Heart left ventricle (tissue), 16 donors: ENCODE measurements at regions not wholly inside any gene's neighbourhood (a gene's known extent, or its start where the extent isn't known, plus 50 kb on each side); places are given as distances from the start of the nearest gene placed in this dataset.
A peak's percentile ranks its signal among the peaks of the same experiment; 100 is the strongest.

Experiments
- ATAC-seq, 4 donors: fragments of 200-7000 bp; cut with Tn5 transposase; one replicate each; pipeline ENCODE4 v1.9.1; 2020 to 2022; ENCODE audit warnings: moderate library complexity in 4 of 4, mild to moderate bottlenecking in 3 of 4, moderate number of reproducible peaks in 1 of 4
- DNase-seq, 5 donors: peaks; one replicate each; pipeline ENCODE4 v3.0.0-alpha.2; 2020
- H3K27ac ChIP-seq, 12 donors: fragments of 200-600 bp; sonication (generic) in 4 of 12; one replicate each; pipeline versions ENCODE4 v1.5.0 to v1.8.0; 2016 to 2022; ENCODE audit warnings: mild to moderate bottlenecking in 2 of 12
- H3K27me3 ChIP-seq, 9 donors: fragments of 200-600 bp; sonication (generic) in 2 of 9; one replicate each; pipeline versions ENCODE4 v1.5.1 to v1.8.0; 2016 to 2022; ENCODE audit warnings: mild to moderate bottlenecking in 3 of 9
- H3K36me3 ChIP-seq, 9 donors: fragments of 200-600 bp; sonication (generic) in 2 of 9; one replicate each; pipeline versions ENCODE4 v1.5.0 to v1.8.0; 2018 to 2022; ENCODE audit warnings: mild to moderate bottlenecking in 2 of 9
- H3K4me1 ChIP-seq, 12 donors: fragments of 200-600 bp; sonication (generic) in 4 of 12; one replicate each; pipeline versions ENCODE4 v1.5.0 to v1.8.0; 2016 to 2022; ENCODE audit warnings: mild to moderate bottlenecking in 3 of 12
- H3K4me3 ChIP-seq, 12 donors: fragments of 200-600 bp; sonication (generic) in 4 of 12; one replicate each; pipeline versions ENCODE4 v1.5.0 to v1.8.0; 2017 to 2022; ENCODE audit warnings: mild to moderate bottlenecking in 9 of 12, moderate library complexity in 4 of 12
- H3K9me3 ChIP-seq, 12 donors: fragments of 200-600 bp; sonication (generic) in 4 of 12; one replicate each; pipeline versions ENCODE4 v1.5.0 to v1.8.0; 2016 to 2022; ENCODE audit warnings: mild to moderate bottlenecking in 1 of 12
- POLR2A ChIP-seq, 2 donors: fragments of 450-650 bp; IDR thresholded peaks; one replicate each; pipeline ENCODE4 v1.6.1; 2017; ENCODE audit warnings: antibody characterized with exemption in 2 of 2, mild to moderate bottlenecking in 2 of 2, moderate library complexity in 2 of 2
- WGBS, 4 donors: extraction: QIAGEN DNeasy Blood & Tissue Kit in 2 of 4; methylation state at CpG; one replicate each; pipeline versions ENCODE4 v1.1.5 to v1.1.7; 2013 to 2018; 5-methylcytosine and 5-hydroxymethylcytosine counted together
- intact Hi-C, 10 donors: fragments of 100-400 bp; cut with DNase I; formaldehyde crosslinking; loops; one replicate each; pipeline versions ENCODE4 v1.11.1 to v1.14.2; 2022
- TF ChIP-seq, protein P1 (sequence below), 12 donors: fragments of 200-600 bp; sonication (generic) in 4 of 12; IDR thresholded peaks; one replicate each; pipeline versions ENCODE4 v1.5.0 to v1.8.0; 2018 to 2022; ENCODE audit warnings: antibody characterized with exemption in 12 of 12, mild to moderate bottlenecking in 5 of 12
- donor health status: ischemic (EF 13 %, LVEDD 7.1; RV severe dilation, severe dysfunction).
- donor health status: healthy with polysubstance abuse.
- donor health status: DM: no; HTN: yes; CAD: no.
- donor health status: DM: no; HTN: no; CAD: no.
- donor health status: ischemic (EF 25% LVEDD 6.9; RV normal size, moderate dysfunction).
- donor health status: ischemic (EF 25% LVEDD 5.7; RV mildly dilated, moderate dysfunction).
- donor health status: healthy.
- donor health status: DM: yes; HTN: yes; CAD: no.
- donor health status: ischemic (EF 35%, LVEDD 5.7; RV mildly dilated, moderate dysfunction).
- donor health status: nonischemic (EF 11% LVEDD 7.7; RV severe dilation, severe dysfunction).
- donor health status: DM: yes; HTN: yes; CAD: no.
- donor health status: PGD.
- donor health status: ischemic (EF 29% LVEDD 5.4; RV normal size, mild dysfunction).
- donor health status: nonischemic (EF 23%, LVEDD 6.1; RV moderate dilation, normal function).

DNA sequence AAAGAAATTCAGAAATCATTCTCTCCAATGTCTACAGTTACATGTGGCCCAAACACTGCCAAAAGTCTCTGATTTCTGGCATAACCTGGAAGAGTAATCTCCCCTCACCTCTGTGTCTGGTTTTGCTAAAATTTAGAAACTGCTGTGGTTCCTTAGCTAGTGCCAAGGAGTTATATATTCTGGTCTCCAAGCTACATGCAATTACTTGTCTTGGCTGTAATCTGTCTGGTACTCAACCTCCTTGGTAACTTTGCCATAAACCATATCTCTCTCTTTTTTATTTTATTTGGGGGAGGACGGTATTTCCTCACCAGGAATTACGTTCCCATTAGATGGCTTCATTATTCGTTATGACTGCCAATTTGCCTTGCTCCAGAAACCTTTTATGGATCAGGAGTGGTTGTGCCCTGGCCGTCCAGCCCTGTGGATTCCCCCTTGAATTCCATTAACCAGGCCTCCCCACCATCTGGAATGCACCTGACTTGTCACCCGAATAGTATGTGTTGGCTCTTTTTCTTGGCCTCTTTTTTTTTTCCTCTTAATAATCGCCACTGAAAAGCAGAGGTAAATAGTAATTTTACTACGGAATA lies 400.0 kb downstream of the CD83 start:
- ATAC-seq (peak in 1 of 4 donors; percentile 33), DNase-seq (no peak)
- no peak overlapping the region for H3K27ac ChIP-seq
- no peaks in the 10 kb centered on the region for H3K36me3 ChIP-seq
- H3K27me3 ChIP-seq: no peaks in the 10 kb centered on the region
- 82 to 85% (median 83%) methylated on average over 7 of the region's 7 CpGs for WGBS, 4 donors
- no peaks in the 10 kb centered on the region for H3K9me3 ChIP-seq
- intact Hi-C loops: no loop called here
- H3K4me3 ChIP-seq: peak overlapping the region in 1 of 12 donors; percentile 11
- peaks cover 0 to 12% (median 0%) of the 10 kb centered on the region in 12 donors for H3K4me1 ChIP-seq
- no peak for TF ChIP-seq POLR2A (IDR thresholded peaks at IDR 0.05)
- TF ChIP-seq, protein P1, sequence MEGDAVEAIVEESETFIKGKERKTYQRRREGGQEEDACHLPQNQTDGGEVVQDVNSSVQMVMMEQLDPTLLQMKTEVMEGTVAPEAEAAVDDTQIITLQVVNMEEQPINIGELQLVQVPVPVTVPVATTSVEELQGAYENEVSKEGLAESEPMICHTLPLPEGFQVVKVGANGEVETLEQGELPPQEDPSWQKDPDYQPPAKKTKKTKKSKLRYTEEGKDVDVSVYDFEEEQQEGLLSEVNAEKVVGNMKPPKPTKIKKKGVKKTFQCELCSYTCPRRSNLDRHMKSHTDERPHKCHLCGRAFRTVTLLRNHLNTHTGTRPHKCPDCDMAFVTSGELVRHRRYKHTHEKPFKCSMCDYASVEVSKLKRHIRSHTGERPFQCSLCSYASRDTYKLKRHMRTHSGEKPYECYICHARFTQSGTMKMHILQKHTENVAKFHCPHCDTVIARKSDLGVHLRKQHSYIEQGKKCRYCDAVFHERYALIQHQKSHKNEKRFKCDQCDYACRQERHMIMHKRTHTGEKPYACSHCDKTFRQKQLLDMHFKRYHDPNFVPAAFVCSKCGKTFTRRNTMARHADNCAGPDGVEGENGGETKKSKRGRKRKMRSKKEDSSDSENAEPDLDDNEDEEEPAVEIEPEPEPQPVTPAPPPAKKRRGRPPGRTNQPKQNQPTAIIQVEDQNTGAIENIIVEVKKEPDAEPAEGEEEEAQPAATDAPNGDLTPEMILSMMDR (IDR thresholded peaks at IDR 0.05): no peak

DNA sequence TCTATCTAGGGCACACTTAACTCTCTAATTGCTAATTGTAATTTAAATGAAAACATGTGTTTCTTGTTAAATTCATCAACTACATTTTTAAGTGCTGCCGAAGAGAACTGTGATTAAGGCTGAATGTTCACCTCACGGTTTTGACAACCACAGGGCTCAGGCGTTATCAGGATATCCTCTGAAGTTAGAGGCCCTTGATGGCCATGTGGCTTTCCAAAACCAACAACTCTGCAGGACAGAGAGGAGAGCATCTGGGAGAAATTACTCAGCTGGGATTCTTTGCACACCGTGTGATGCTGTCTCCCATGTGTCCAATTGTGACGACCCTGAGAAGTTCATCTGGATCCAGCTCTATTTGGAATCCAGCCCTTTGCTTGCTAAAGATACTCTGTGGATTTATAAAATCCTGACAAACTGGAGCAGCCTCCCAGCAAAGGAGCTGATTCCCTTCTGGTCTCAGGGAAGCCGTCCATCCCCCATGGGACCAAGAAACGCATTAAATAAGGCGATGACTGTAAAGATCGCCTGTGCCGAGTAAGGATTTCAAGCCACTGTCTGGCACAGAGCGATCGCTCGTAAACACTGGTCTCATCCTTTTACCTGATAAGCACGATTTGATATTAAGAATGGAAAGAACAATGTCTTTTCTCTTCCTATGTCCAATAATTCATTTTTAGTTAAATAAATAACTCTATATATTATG lies 401.1 kb downstream of the CD83 start:
- no peaks in the 10 kb centered on the region for H3K36me3 ChIP-seq
- intact Hi-C loops: no loop called here
- H3K4me3 ChIP-seq: no peak overlapping the region
- 51 to 62% (median 59%) methylated on average over 14 of the region's 14 CpGs for WGBS, 4 donors
- ATAC-seq (peak in 3 of 4 donors; percentile 50 to 74 (median 53)), DNase-seq (peak in 3 of 5 donors; percentile 19 to 43 (median 25))
- TF ChIP-seq POLR2A (IDR thresholded peaks at IDR 0.05): no peak
- TF ChIP-seq, protein P1 (IDR thresholded peaks at IDR 0.05): no peak
- H3K27me3 ChIP-seq: no peaks in the 10 kb centered on the region
- no peak overlapping the region for H3K27ac ChIP-seq
- H3K9me3 ChIP-seq: no peaks in the 10 kb centered on the region
- H3K4me1 ChIP-seq: peaks cover 0 to 12% (median 0%) of the 10 kb centered on the region in 12 donors

DNA sequence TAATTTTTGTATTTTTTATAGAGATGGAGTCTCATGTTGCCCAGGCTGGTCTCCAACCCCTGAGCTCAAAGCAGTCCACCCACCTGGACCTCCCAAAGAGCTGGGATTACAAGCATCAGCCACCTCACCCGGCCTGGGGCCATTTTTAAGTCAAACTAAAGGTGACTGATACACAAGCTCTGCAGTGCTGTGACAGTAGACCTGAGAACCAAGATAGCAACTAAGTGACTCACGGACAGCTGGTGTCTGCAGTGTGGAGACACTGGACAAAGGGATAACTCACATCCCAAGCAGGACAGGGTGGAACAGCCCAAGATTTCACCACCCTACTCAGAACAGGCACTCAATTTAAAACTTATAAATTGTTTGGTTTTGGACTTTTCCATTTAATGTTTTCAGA lies 402.5 kb downstream of the CD83 start:
- Histone ChIP-seq H3K36me3 (no peaks in the 10 kb centered on the region), H3K27ac (no peak overlapping the region), H3K27me3 (no peaks in the 10 kb centered on the region), H3K9me3 (no peaks in the 10 kb centered on the region), H3K4me1 (peaks cover 0 to 16% (median 0%) of the 10 kb centered on the region in 12 donors), H3K4me3 (no peak overlapping the region)
- no peak for TF ChIP-seq POLR2A (IDR thresholded peaks at IDR 0.05)
- TF ChIP-seq, protein P1 (IDR thresholded peaks at IDR 0.05): no peak
- ATAC-seq (no peak), DNase-seq (no peak)
- intact Hi-C loops: no loop called here
- WGBS, 4 donors: 90 to 100% (median 97%) methylated on average over 2 of the region's 2 CpGs

DNA sequence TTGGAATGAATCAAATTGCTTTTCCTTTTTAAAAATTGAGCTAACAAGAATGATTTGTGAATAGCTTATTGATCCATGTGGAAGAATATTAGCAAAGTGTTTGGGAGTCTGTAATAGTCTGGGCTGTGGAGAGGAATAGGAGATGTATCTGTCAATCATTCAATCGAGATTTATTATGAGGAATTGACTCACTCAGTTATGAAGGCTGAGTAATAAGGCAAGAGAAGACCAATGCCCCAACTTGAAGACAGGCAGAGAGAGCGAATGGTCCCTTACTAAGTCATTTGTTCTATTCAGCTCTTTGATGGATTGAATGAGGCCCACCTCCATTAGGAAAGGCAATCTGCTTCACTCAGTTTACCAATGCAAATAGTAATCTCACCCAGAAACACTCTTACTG lies 403.0 kb downstream of the CD83 start:
- no peak overlapping the region for H3K27ac ChIP-seq
- H3K27me3 ChIP-seq: no peaks in the 10 kb centered on the region
- TF ChIP-seq, protein P1 (IDR thresholded peaks at IDR 0.05): no peak
- no peak for TF ChIP-seq POLR2A (IDR thresholded peaks at IDR 0.05)
- no peaks in the 10 kb centered on the region for H3K9me3 ChIP-seq
- H3K36me3 ChIP-seq: no peaks in the 10 kb centered on the region
- no peak for DNase-seq
- ATAC-seq: no peak
- peaks cover 0 to 16% (median 0%) of the 10 kb centered on the region in 12 donors for H3K4me1 ChIP-seq
- 91 to 97% (median 96%) methylated on average over 2 of the region's 2 CpGs for WGBS, 4 donors
- intact Hi-C loops: no loop called here
- H3K4me3 ChIP-seq: no peak overlapping the region
